GM19023 (cell line): ENCODE measurements at regions not wholly inside any gene's neighbourhood (a gene's known extent, or its start where the extent isn't known, plus 50 kb on each side); places are given as distances from the start of the nearest gene placed in this dataset.

Experiments used
- ATAC-seq: cut with Tn5 transposase; IDR thresholded peaks from one replicate; pipeline ENCODE4 v1.9.1; 2021; ENCODE audit warnings: mild to moderate bottlenecking, moderate library complexity; ENCODE audit not compliant: unreplicated experiment

DNA sequence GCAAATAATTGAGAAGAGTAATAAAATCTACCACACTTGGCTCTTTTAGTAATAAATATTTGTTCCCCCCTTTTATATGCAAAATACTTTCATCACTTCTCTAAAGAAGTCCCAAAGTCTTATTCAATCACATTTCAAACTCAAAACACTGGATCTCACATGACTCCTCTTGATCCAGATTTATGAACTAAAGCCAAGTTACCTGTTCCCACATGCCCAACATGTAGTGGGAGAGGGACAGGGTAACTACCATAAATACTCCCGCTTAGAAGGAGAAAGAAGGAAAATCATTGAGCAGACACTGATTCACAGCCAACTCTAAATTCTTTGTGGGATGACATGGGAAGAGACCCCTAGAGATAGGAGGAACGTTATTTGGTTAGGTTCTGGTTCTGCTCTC, 64.9 kb upstream of the PMFBP1 start:
- ATAC-seq: no peak

DNA sequence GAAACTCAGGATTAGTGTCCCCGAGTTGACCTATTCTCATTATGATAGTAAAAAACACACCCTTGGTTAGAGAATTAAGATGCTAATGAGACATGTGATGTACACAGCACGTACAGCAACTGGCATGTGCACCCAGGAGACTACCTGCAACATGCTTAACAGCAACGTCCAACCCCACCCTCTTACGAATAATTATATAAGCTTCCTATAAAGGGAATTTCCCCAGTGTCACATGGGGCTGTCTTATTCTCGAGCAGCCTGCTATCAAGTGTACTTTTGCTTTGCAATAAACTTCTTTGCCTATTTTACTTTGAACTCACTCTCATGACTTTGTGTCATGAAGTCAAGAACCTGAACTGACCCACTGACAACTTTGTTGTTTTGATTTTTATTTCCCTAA, 62.4 kb upstream of the PMFBP1 start:
- no peak for ATAC-seq

DNA sequence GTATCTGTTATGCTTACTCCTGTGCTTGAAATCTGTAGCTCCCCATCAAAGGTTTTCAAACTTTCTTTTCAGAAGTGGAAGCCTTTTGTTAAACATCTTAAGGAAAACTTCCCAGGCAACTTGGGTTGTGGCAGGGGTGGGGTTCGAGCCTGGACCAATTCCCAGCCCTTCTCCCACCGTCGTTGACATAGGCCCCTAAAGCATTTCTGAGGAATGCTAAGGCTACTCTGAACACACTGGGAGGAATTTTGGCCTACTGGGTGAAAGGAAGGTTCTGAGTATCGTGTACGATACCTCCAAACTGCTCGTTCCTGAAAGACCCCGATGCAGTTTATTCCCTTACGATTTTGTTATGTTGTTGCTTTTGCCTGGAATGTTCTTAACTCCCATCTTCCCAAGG, 56.1 kb upstream of the PMFBP1 start:
- ATAC-seq: no peak

DNA sequence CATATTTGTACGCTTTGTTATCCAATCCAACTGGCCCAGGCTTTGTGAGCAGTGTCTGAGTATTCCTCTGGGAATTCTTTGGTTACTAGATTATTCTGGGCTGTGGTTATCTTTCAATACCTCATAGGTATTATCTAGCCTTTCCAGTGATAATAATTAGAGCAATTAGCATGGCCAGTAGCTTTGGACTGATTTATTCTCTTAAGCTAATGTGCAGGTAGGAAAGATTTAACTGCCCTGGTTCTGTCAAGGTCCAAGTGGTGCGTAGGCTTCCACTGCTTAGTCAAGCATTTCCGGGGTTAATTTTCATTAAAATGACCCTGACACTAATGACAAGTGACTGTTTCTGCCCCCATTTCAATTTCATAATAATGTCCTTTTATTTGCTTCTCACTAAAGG, 54.2 kb upstream of the PMFBP1 start:
- no peak for ATAC-seq

DNA sequence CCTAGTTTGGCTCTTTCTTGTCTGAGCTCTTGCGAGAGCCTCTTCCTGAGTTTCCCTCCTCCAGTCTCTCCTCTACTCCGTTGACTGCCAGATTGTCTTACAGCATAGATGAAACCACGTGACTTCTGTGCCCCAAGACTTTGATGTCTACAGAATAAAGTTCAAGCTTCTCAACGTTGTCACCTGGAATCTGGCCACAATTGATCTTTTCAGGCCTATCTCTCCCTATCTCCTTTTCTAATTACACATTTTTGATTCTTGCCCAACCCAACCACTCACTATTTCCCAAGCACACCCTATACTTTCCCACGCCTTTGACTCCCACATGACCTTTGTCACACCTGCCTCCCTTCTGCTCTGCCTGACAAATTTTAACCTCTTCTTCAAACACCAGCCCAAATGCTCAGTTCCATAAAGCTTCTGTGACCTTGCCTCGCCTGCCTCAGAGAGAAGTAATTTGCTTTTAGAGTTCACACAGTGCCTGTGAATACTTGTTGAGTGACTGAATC, 52.4 kb upstream of the PMFBP1 start:
- no peak for ATAC-seq

DNA sequence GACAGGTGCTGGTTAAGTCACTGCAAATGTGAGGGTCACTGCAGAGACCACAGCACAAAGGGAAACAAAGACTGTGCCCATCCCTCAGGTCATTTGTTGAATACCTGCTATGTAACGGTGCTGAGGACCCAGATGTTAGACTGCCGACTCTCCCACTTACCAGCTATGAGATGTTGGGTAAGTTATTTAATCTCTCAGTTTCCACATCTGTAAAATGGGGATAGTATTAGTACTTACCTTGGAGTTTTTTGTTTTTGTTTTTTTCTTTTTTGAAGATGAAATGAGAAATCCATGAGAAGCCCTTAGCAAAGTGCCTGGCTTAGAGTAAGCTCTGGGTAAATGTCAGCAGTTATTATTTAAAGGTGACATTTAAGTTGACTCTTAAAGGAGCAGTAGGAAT, 50.5 kb upstream of the PMFBP1 start:
- no peak for ATAC-seq
